Hepatic stellate cell (primary cell): ENCODE measurements at regions not wholly inside any gene's neighbourhood (a gene's known extent, or its start where the extent isn't known, plus 50 kb on each side); places are given as distances from the start of the nearest gene placed in this dataset.
"Not testable (repeated sequence)": the region's sequence is repeated elsewhere in the genome, so short reads cannot be mapped to it uniquely, and the experiment has no call there.

Experiments
- DNase-seq: peaks from one replicate; pipeline ENCODE4 v3.0.0; 2011; ENCODE audit warnings: low spot score

DNA sequence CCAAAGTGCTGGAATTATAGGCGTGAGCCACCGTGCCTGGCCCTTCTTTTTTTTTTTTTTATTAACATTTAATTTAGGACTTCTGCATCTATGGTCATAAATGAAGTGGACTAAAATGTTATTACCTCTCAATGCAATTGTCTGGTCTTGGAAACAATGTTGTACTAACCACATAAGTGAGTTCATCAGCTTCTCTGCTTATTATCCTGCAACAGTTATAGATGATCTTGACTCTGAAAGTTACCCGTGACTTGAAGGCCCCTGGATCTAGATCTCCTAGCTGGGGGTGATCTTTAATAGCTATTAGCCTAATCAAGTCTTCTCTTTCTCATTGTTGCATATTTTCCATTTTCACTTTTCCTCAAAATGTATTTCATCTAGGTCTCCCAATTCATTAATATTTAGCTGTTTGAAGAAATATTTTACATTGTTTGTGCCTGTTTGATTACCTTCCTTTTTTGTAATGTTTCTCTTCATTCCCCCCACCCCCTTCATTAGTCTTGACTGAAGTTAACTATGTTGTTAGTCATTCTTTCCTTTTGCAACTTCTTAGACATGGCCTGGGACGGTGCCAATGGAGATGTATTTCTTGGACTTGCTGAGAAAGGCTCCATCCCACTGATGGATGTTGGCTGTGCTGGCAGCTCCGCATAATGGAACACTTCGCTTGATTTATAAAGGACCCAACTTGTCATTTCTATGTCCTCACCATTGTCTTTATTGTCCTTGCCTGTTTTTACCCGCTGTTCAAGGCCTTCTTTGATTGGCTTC lies 141.6 kb upstream of the RIOK3 start:
- DNase-seq = peak; percentile 45

DNA sequence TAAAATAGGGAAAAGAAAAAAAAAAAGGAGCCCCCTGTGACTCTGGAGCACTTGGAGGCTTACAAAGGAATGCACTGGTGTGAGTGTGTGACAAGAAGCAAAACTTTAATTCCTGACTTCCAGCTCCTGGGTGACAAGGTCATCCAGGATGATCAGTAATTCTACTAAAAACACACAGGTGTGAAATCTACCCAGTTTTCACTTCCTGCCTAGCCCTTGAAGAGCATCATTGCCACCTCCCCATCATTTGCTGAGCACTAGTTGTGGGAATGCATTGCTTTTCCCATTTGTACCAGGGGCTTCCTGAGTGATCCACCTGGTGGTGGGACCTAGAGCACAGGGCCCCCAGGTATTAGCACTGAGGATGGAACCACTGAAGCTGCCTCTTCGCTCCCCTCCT lies 139.7 kb upstream of the RIOK3 start:
- DNase-seq = no peak

DNA sequence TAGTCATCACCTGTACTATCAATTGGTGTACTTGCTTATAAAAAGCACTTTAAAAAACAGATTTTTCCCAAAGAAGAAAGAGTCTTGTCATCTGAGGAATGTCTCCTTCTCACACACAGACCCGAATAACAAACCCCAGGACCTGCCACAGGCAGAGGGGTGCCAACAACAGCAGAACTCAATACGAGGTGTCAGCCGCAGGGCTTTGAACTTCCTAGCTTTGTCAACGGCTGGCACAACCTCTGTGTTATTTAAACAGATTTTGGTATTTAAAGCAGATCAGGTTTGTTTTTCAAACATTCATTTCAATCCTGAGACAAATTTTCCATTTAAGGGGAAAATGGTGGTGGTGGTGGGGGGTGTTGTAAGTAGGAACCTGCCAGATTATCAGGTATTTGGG lies 138.4 kb upstream of the RIOK3 start:
- no peak for DNase-seq

DNA sequence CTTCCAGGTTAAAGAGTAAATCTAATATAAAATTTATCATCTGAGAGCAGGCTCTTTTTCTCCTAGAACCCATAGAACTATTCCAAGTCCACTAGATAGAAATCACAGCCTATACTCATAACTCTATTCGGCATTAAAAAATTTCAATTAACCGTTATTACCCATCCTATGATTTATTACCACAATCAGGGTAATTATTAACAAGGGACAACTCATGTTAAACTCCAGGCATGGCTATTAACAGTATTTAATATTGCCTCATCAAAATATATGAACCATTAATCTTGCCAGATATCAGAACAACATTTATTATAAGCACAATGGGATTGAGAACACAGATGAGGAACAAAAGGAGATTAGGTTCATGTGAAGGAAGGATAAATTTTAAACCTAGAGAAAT lies 136.8 kb upstream of the RIOK3 start:
- DNase-seq = no peak

DNA sequence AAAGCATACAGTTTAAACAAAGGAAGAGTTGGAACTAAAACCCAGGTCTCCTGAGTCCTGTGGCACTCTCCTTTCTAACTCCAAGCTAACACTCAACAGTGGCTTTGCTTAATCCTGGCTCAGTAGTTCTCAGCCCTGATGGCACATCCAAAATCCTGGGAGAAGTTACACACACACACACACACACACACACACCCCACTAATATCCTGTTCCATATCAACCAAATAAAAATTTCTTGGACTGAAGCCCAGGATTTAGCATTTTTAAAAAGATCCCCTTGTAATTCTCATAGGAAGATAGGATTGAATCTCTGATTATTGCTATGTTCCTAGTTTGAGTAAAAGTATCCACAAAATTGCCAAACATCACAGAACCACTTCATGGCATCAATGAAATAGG lies 136.1 kb upstream of the RIOK3 start:
- DNase-seq = no peak

DNA sequence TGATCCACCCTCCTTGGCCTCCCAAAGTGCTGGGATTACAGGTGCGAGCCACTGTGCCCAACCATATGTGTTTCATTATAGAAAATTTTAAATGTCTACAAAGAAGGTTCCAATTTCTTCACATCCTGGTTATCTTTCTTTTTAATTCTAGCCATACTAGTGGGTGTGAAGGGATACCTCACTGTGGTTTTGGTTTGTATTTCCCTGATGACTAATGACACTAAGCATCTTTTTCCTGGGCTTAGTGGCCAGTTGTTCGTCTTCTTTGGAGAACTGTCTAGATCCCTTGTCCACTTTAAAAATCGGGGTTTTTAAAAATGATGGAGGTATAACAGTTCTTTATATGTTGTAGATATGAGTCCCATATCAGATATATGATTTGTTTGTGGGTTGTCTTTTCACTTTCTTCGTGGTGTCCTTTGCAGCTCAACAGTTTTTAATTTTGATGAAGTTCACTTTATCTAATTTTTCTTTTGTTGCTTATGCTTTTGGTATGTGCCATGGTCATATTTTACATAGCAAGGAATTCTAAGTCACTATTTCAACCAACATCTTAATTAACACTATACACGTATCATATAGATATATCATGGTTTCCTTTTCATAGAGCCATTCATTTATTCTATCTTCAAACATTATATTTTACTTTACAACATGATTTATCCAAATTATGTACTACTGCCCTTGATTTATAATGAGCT lies 135.0 kb upstream of the RIOK3 start:
- DNase-seq = peak; percentile 29

DNA sequence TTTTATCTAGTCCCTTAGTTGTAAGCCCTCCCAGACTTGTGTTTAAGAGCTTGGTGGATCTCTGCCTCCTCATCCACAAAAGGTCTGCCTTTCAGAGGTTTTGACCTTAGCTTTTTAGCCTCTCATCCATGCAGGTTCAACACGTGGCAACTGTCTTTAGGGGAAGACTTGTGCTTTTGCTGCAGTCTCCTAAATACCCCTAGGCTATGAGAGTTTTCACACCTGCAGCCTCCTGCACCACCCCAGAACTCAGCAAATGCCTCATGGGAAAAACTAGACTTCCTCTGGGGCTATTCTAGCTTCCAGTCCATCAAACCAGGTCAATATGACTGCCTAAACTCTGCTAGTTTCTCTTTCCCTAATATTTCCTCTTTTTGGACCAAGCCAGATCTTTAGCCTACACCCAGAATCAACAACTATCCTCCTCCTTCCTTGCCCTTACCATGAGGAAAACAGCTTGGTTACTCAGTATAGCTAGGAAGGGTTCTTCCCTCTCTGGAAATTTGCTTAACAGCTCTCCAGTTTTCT lies 132.3 kb upstream of the RIOK3 start:
- DNase-seq = no peak

DNA sequence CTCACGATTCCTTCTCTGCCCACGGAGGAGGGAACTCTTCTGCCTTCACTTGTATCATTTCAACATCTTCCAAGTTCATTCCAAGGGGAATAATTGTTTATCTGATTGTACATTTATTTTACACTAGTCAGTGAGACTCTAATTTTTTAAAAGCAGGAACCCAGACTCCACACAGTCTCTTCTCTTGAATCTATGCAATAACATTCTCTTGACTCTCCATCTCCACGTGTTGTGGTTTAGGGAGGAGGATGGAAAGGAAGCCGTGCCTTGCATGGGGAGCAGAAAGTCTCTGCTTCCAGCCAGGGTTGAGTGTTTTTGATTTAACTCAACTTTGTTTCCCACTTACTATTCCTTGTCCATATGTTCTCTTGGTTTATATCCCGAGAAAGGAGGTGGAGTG lies 131.1 kb upstream of the RIOK3 start:
- no peak for DNase-seq

DNA sequence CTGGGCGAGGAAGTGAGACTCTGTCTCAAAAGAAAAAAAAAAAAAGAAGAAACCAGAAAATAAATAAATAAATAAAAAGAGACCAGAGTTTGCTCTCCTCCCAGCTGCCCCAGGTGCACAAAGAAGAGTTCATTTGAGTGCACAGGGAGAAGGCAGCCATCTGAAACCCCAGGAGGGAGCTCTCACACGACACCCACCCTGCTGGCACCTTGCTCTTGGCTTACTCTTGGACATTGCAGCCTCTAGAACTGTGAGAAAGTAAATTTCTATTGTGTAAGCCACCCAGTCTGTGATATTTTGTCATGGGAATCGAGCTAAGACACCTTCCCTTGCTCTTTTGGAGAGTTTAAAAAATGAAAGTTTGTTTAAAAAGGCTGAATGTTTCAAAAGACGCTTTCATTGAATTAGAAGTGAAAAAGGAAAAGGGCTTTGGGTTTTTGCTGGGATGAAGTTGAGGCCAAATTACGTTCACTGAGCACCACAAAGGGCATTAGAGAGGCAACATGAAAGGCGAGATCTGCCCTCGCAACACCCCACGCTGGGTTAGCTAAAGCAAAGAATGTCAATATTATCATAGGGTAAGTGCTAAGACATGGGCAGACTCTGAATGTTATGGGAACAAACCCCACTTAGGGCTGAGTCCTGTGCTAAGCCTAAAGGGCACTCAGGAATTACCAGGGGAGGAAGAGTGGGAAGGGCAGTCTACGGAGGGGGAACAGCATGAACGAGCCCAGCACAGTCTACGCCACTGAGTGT lies 128.9 kb upstream of the RIOK3 start:
- no peak for DNase-seq

DNA sequence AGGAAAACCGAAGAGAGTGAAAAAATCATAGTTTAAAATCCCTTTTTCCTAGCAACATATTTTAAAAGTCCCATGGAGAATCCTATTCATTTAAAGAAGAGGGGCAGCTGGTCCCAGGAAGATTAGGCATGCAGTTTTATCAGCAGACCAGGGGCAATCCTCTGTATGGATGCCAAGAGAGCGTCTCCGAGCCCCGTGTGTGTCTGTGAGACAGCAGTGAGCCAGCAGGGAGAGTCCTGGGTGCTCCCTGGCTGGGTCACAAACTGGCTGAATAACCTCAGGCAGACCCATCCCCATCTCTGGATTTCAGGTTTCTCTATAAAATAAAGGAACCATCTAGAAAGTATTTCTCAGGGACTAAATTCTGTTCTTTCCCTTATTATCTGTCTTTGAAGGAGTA lies 128.2 kb upstream of the RIOK3 start:
- DNase-seq = no peak

DNA sequence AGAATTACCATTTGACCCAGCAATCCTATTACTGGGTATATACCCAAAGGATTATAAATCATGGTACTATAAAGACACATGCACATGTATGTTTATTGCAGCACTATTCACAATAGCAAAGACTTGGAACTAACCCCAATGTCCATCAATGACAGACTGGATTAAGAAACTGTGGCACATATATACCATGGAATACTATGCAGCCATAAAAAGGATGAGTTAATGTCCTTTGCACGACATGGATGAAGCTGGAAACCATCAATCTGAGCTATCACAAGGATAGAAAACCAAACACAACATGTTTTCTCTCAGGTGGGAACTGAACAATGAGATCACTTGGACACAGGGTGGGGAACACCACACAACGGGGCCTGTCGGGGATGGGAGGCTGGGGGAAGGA lies 123.4 kb upstream of the RIOK3 start:
- DNase-seq = not testable (repeated sequence)

DNA sequence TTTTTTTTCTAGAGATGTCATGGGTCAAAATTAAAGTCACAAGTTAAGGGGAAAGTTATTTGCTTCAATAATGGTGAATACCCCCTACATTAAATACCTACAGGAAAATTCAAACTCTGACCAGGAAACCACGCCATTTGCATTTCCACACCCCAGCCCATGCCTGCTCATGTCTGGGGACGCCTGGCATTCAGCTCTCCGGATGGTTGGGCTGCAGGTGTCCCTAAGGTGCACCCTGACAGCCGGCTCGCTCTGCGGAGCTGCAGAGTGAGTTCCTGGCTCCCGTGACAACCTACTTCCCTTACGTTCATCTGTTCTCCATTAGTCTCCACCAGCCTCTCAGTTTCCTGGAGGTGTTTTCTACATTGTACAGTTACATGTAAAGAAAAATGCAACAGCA lies 122.7 kb upstream of the RIOK3 start:
- DNase-seq = no peak

DNA sequence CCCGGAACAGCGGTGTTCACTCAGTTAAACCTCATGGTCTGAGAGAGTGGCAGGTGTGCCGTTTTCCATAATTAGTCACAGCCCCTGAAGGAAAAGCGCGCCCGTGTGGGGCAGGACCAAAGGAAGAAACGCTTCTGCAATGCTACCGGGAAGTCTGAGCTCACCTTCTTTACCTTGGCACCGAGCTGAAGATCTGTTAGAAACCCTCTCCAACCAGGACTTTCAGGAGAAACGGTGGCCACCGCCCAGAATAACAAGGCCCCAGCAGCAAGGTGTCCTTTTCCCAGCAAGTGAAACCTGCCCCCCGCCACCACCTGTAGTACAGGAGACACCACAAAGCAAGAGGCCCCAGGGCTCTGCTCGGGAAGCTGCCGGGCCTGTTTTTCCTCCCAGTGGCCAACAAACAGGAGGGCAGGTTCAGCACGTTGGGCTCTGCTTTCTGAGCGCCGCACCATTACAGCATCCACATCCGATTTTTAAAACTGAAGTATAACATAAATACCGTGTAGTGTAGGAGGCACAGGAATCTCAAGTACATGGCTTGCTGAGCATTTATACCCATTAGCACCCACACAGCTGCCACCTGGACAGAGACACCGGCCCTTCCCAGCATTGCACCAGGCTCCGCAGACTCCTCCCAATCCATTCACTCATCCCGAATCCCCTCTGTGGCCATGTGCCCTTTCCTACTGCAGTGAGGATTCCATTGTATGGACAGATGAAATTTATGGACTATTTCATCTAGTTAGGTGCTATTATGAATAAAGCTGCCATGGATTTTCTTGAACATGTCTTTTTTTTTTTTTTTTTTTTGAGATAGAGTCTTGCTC lies 121.8 kb upstream of the RIOK3 start:
- no peak for DNase-seq

DNA sequence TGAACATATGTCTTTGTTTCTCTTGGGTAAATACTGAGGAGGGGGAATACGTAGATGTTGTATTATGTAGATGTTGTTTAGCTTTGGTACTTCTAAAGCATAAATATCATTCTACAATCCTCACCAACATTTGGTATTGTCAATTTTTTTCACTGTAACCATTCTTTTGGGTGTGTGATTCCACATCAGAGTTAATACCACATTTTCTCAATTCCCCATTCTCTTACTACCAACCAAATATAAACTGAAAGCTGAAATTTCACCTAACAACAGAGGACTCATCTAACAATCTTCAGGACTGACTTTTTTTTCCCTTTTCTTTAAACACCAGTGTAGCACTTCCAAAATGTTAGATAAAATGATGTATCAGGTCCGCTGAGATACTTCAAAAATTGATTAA lies 120.7 kb upstream of the RIOK3 start:
- DNase-seq = no peak

DNA sequence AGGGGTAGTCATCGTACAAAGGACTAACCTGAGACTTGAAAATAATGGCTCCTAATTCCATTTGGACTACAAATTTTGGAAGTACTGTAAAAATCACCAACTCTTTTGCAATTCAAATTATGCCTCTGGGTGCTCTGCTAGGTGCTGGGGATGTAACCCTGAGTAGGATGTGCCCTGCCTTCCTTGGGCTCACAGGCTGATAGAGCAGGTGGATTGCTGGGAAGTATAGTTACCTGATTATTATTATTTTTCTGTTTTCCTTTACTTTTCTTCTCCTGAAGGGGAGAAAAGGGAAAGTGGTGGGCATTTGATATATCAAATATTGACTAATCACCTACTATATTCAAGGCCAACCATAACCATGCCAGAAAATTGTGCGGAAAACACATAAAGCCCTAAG lies 119.3 kb upstream of the RIOK3 start:
- DNase-seq = no peak

DNA sequence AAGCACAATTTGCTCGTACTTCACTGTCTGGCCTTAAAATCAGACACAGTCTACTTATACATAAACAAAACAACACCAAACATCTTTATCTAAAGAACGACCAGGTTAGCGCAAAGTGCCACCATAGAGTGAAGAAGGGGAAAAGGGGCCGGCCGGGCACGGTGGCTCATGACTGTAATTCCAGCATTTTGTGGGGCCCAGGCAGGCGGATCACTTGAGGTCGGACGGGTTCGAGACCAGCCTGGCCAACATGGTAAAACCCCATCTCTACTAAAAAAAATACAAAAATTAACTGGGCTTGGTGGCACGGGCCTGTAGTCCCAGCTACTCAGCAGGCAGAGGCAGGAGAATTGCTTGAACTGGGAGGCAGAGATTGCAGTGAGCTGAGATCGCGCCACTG lies 118.5 kb upstream of the RIOK3 start:
- no peak for DNase-seq

DNA sequence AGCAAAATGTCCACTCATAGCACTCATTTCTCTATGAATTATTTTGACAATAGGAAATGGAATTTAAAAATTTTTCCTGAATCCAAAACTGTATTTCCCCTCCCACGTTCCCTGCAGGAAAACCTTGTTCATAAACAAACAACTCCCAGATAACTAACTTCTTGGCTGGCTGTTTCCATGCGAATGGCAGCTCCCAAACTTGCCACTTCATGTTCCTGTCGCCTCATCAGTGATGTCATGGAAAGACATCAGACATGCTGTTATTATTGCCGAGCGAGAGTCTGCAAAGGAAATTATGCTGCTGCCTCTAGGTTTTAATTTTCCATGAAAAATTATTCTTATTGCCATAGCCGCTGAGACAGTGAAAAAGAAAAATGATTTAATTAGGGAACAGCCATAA lies 117.0 kb upstream of the RIOK3 start:
- no peak for DNase-seq

DNA sequence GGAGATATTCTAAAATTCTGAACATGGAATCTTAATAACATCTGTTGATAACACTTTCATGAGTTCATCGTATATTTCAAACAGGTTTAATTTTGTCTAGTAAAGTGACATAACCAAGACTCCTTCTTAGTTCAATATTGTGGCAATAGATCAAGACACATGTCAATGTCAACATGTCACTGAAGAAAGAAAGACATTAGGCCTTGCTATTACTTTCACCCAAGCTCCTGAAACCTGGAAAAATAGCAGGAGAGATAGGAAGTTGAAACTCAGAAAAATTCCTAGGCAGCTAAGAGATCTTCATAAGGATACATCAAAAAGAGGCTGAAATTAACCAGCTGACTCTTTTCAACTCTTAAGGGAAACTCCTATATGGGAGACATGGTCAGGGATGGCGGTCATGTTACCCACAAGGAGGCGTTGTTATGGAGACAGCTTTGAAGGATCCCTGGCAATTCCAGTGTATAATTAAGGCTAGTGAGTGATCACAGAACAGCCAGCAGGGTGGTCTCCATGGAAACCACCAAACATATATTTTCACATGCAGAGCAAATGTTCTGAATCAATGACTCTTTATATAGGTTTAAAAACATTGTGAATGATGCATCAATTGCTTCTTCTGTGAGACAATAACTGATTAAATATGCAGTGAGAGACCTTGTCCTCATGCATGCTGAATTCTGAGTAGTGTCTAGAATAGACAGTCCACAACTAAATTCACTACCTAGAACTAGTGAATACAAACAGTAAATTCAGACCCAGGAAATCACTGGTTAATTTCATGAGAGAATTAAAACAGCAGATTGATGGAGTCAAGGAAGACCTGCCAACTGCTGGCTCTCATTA lies 115.3 kb upstream of the RIOK3 start:
- DNase-seq = no peak

DNA sequence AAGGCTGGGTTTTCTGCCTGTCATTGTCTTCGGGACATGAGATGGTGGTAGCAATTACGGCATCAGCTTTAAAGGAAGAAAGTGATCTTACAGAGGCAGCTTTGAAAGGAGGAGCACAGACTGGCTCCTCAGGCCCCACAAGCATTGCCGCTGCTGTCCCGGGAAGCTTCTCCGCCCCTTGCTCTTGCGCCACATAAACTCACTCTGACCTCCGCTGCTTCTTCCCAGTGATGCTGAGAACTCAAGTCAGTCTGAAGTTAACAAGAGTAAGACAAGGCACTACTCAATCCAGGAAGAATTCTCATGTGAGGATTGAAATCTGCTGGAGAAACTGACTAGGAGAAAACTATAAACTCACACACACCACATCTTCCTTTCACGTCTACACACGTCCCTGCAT lies 112.4 kb upstream of the RIOK3 start:
- no peak for DNase-seq

DNA sequence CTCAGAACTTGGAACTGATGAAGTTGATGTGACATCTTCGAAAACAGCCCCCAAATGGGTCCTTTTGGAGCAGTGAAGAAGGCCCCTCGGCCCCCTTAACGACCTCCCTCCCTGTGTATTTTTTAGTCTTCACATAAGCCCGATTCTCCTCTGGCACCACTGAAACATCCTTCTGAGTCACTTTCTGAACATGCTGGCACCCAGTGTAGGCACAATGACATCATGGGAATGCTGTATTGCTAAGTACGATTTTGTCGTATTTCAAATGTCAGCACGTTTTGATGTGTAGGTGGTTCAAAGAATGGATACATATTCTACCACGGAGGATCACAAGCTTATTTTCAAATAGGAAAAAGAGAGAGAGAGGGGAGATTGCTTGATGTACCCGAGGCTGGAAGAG lies 111.7 kb upstream of the RIOK3 start:
- DNase-seq = no peak

DNA sequence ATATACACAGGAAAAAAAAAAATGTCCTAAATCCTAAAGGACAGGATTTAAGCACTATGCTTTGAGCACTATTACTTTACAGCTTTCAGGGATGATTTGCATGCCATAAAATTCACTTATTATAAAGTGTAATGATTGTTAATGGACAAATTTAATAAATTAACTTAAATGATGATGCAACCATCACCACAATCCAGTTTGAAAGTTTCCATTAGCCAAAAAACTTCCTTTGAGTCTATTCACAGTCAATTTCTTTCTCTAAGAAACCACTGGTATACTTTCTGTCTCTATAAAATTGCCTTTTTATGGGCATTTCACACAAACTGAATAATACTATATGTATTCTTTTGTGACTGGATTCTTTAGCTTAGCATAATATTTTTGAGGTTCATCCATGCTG lies 111.1 kb upstream of the RIOK3 start:
- no peak for DNase-seq
